Parathyroid adenoma (tissue), 2 donors: ENCODE measurements at regions not wholly inside any gene's neighbourhood (a gene's known extent, or its start where the extent isn't known, plus 50 kb on each side); places are given as distances from the start of the nearest gene placed in this dataset.

Experiments
- H2AFZ ChIP-seq: fragments of 300-600 bp; sonication (generic); one replicate; pipeline ENCODE4 v1.7.0; 2017; ENCODE audit warnings: antibody characterized with exemption, mild to moderate bottlenecking
- H3K27ac ChIP-seq: fragments of 300-600 bp; sonication (generic); one replicate; pipeline ENCODE4 v1.7.0; 2017
- H3K27me3 ChIP-seq: fragments of 300-600 bp; sonication (generic); one replicate; pipeline ENCODE4 v1.7.0; 2017; ENCODE audit warnings: low read length; ENCODE audit not compliant: control insufficient read depth, insufficient read depth
- H3K36me3 ChIP-seq: fragments of 300-600 bp; sonication (generic); one replicate; pipeline ENCODE4 v1.7.0; 2017; ENCODE audit warnings: low read length; ENCODE audit not compliant: control insufficient read depth, insufficient read depth
- H3K4me1 ChIP-seq: fragments of 300-600 bp; sonication (generic); one replicate; pipeline ENCODE4 v1.7.0; 2017; ENCODE audit warnings: control low read depth
- H3K4me2 ChIP-seq: fragments of 300-600 bp; sonication (generic); one replicate; pipeline ENCODE4 v1.7.0; 2017; ENCODE audit warnings: low read length
- H3K4me3 ChIP-seq: fragments of 300-600 bp; sonication (generic); one replicate; pipeline ENCODE4 v1.7.0; 2017; ENCODE audit warnings: low read depth, low read length
- H3K79me2 ChIP-seq: fragments of 300-600 bp; sonication (generic); one replicate; pipeline ENCODE4 v1.7.0; 2017; ENCODE audit warnings: control low read depth
- H3K9ac ChIP-seq: fragments of 300-600 bp; sonication (generic); one replicate; pipeline ENCODE4 v1.7.0; 2017; ENCODE audit warnings: mild to moderate bottlenecking
- H3K9me3 ChIP-seq: fragments of 300-600 bp; sonication (generic); one replicate; pipeline ENCODE4 v1.7.0; 2017; ENCODE audit warnings: low read length; ENCODE audit not compliant: control insufficient read depth
- CTCF ChIP-seq: fragments of 300-600 bp; sonication (generic); IDR thresholded peaks from one replicate; pipeline ENCODE4 v1.7.0; 2017; ENCODE audit warnings: antibody characterized with exemption, mild to moderate bottlenecking
- donor health status: primary hyperparathyroidism.

GRCh38 chr17:79150035-79150733, 75.6 kb downstream of the ENGASE start:
- Histone ChIP-seq H3K4me2 (no peak overlapping the region), H3K27me3 (no peaks in the 10 kb centered on the region), H3K9me3 (no peaks in the 10 kb centered on the region), H2AFZ (no peak overlapping the region), H3K79me2 (no peaks in the 10 kb centered on the region), H3K4me3 (no peak overlapping the region), H3K9ac (no peak overlapping the region), H3K36me3 (no peaks in the 10 kb centered on the region), H3K4me1 (no peaks in the 10 kb centered on the region), H3K27ac (no peak overlapping the region)
- TF ChIP-seq CTCF, result no peak

GRCh38 chr17:79148584-79148983, 74.0 kb downstream of the ENGASE start:
- no peaks in the 10 kb centered on the region for H3K4me1 ChIP-seq
- H3K9me3 ChIP-seq, result no peaks in the 10 kb centered on the region
- H2AFZ ChIP-seq, result no peak overlapping the region
- no peak overlapping the region for H3K4me3 ChIP-seq
- no peaks in the 10 kb centered on the region for H3K27me3 ChIP-seq
- TF ChIP-seq CTCF, result no peak
- H3K27ac ChIP-seq, result no peak overlapping the region
- H3K79me2 ChIP-seq, result no peaks in the 10 kb centered on the region
- no peak overlapping the region for H3K9ac ChIP-seq
- H3K4me2 ChIP-seq, result no peak overlapping the region
- H3K36me3 ChIP-seq, result no peaks in the 10 kb centered on the region

- Histone ChIP-seq H3K27ac (no peak overlapping the region), H3K9me3 (no peaks in the 10 kb centered on the region), H3K79me2 (no peaks in the 10 kb centered on the region), H2AFZ (no peak overlapping the region), H3K27me3 (no peaks in the 10 kb centered on the region), H3K4me2 (no peak overlapping the region), H3K9ac (no peak overlapping the region), H3K4me3 (no peak overlapping the region), H3K36me3 (no peaks in the 10 kb centered on the region), H3K4me1 (no peaks in the 10 kb centered on the region)
- no peak for TF ChIP-seq CTCF
Observed at GRCh38 chr17:79147746-79148506, 73.3 kb downstream of the ENGASE start.

GRCh38 chr17:79146562-79146961, 71.9 kb downstream of the ENGASE start:
- H3K4me2 ChIP-seq, result no peak overlapping the region
- H3K27ac ChIP-seq, result no peak overlapping the region
- H3K9me3 ChIP-seq, result no peaks in the 10 kb centered on the region
- TF ChIP-seq CTCF, result no peak
- no peak overlapping the region for H2AFZ ChIP-seq
- no peak overlapping the region for H3K4me3 ChIP-seq
- no peaks in the 10 kb centered on the region for H3K4me1 ChIP-seq
- no peaks in the 10 kb centered on the region for H3K79me2 ChIP-seq
- no peaks in the 10 kb centered on the region for H3K36me3 ChIP-seq
- H3K9ac ChIP-seq, result no peak overlapping the region
- no peaks in the 10 kb centered on the region for H3K27me3 ChIP-seq
